Panc1 (cell line): ENCODE measurements at regions not wholly inside any gene's neighbourhood (a gene's known extent, or its start where the extent isn't known, plus 50 kb on each side); places are given as distances from the start of the nearest gene placed in this dataset.

ENCODE experiments used
- ATAC-seq: fragments of 200-7000 bp; cut with Tn5 transposase; 2 replicates; pipeline ENCODE4 v1.9.1; 2020; ENCODE audit warnings: mild to moderate bottlenecking, moderate library complexity
- BruUV-seq: library from RNA; stranded (reverse); fragments of 400-500 nt; replicated peaks from 2 replicates; lab custom pipeline; 2021; lab: Mats Ljungman, UMichigan
- CTCF ChIA-PET: fragments of 300-600 bp; sonication (Branson Sonifier 250); formaldehyde crosslinking; loops from one replicate; lab custom pipeline; 2022; ENCODE audit warnings: antibody characterized with exemption; lab: Charles Lee
- POLR2A ChIA-PET: fragments of 300-600 bp; sonication (Branson Sonifier 250); formaldehyde crosslinking; loops from one replicate; lab custom pipeline; 2022; ENCODE audit warnings: antibody characterized with exemption; lab: Charles Lee
- DNase-seq: peaks from one replicate; pipeline ENCODE4 v3.0.0-alpha.2; 2010; ENCODE audit warnings: low read depth, low spot score
- H3K27ac ChIP-seq: 2 replicates; pipeline ENCODE4 v1.5.1; 2011; ENCODE audit warnings: mild to moderate bottlenecking, low read length, inconsistent platforms
- H3K27me3 ChIP-seq: fragments of 200-500 bp; sonication (Bioruptor generic); 2 replicates; pipeline ENCODE4 v1.6.0; 2014; ENCODE audit warnings: low read length, inconsistent platforms; ENCODE audit not compliant: control insufficient read depth, insufficient read depth
- H3K36me3 ChIP-seq: fragments of 200-500 bp; sonication (Bioruptor generic); 2 replicates; pipeline ENCODE4 v1.5.1; 2014; ENCODE audit warnings: inconsistent platforms, mild to moderate bottlenecking, low read length, moderate library complexity; ENCODE audit not compliant: control insufficient read depth, insufficient read depth
- H3K4me1 ChIP-seq: 2 replicates; pipeline ENCODE4 v1.5.1; 2011; ENCODE audit warnings: inconsistent platforms, mild to moderate bottlenecking, low read length, moderate library complexity; ENCODE audit not compliant: control insufficient read depth, insufficient read depth
- H3K4me3 ChIP-seq, 2 experiments: 2 replicates each; pipeline ENCODE4 v1.5.1; 2011 to 2012; ENCODE audit warnings: low read depth in 2 of 2, low read length in 2 of 2, mild to moderate bottlenecking in 2 of 2, inconsistent platforms in 1 of 2, moderate library complexity in 1 of 2
- H3K9me3 ChIP-seq: fragments of 200-500 bp; sonication (Bioruptor generic); 2 replicates; pipeline ENCODE4 v1.5.1; 2014; ENCODE audit warnings: low read depth, mild to moderate bottlenecking, inconsistent platforms, low read length, moderate library complexity; ENCODE audit not compliant: control insufficient read depth, insufficient read depth
- CTCF ChIP-seq: fragments of 450-650 bp; IDR thresholded peaks from 2 replicates; pipeline ENCODE4 v1.5.1; 2017; ENCODE audit warnings: mild to moderate bottlenecking
- POLR2AphosphoS5 ChIP-seq: IDR thresholded peaks from 2 replicates; pipeline ENCODE4 v1.6.1; 2012; ENCODE audit warnings: mild to moderate bottlenecking, low read depth, low read length, moderate library complexity
- SIN3A ChIP-seq: IDR thresholded peaks from 2 replicates; pipeline ENCODE4 v1.6.1; 2012; ENCODE audit warnings: low read depth, mild to moderate bottlenecking, low read length, moderate library complexity, borderline replicate concordance; ENCODE audit not compliant: insufficient read depth
- TCF7L2 ChIP-seq: IDR thresholded peaks from 2 replicates; pipeline ENCODE4 v1.6.1; 2011; ENCODE audit warnings: mild to moderate bottlenecking, low read depth, low read length, inconsistent platforms
- in situ Hi-C: cut with HindIII; loops from 2 replicates; pipeline ENCODE4 v1.10.0; 2016; ENCODE audit warnings: low sequenced_read_pairs, low pct_unique_long_range_greater_than_20kb
- intact Hi-C: fragments of 100-400 bp; cut with micrococcal nuclease; formaldehyde crosslinking; loops from one replicate; pipeline ENCODE4 v1.10.0; 2022; ENCODE audit not compliant: unreplicated experiment
- TF ChIP-seq, protein P1 (sequence below), 2 experiments: IDR thresholded peaks; 2 replicates each; pipeline ENCODE4 v1.6.1; 2011 to 2012; ENCODE audit warnings: low read depth in 2 of 2, control low read depth in 1 of 2, low read length in 1 of 2, mild to moderate bottlenecking in 1 of 2, moderate library complexity in 1 of 2; ENCODE audit not compliant: insufficient read depth in 1 of 2

DNA sequence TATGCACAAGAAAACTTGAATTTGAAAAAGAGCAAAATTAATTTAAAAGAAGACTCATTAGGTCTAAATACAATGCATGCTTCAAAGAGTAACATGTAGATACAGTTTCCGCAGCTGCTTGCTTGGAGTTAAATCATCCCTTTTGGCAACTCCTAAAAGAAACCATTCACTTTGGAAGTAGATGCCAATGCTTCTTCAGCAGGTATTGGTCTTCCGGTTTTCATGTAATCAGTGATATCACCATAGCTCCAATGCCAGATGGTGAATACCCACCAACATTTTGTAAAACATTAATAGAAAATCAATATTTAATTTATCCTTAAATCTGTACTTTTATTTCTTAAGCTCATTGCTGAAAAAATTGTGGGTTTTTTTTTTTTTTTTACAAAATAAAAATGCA lies 381.1 kb upstream of the PHF14 start:
- intact Hi-C loops (no loop called here), in situ Hi-C loops (no loop called here)
- H3K9me3 ChIP-seq, result 0 out of 2 replicates have a peak, but pooled peaks cover 3% of the 10 kb centered on the region
- H3K36me3 ChIP-seq, result no peaks in the 10 kb centered on the region
- no peak overlapping the region for H3K4me3 ChIP-seq
- H3K4me1 ChIP-seq, result no peaks in the 10 kb centered on the region
- ATAC-seq, result no peak
- no peak overlapping the region for H3K27ac ChIP-seq
- CTCF ChIA-PET, result no interaction called here
- TF ChIP-seq POLR2AphosphoS5 (no peak), TCF7L2 (no peak), SIN3A (no peak), CTCF (no peak)
- TF ChIP-seq, protein P1, sequence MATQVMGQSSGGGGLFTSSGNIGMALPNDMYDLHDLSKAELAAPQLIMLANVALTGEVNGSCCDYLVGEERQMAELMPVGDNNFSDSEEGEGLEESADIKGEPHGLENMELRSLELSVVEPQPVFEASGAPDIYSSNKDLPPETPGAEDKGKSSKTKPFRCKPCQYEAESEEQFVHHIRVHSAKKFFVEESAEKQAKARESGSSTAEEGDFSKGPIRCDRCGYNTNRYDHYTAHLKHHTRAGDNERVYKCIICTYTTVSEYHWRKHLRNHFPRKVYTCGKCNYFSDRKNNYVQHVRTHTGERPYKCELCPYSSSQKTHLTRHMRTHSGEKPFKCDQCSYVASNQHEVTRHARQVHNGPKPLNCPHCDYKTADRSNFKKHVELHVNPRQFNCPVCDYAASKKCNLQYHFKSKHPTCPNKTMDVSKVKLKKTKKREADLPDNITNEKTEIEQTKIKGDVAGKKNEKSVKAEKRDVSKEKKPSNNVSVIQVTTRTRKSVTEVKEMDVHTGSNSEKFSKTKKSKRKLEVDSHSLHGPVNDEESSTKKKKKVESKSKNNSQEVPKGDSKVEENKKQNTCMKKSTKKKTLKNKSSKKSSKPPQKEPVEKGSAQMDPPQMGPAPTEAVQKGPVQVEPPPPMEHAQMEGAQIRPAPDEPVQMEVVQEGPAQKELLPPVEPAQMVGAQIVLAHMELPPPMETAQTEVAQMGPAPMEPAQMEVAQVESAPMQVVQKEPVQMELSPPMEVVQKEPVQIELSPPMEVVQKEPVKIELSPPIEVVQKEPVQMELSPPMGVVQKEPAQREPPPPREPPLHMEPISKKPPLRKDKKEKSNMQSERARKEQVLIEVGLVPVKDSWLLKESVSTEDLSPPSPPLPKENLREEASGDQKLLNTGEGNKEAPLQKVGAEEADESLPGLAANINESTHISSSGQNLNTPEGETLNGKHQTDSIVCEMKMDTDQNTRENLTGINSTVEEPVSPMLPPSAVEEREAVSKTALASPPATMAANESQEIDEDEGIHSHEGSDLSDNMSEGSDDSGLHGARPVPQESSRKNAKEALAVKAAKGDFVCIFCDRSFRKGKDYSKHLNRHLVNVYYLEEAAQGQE (IDR thresholded peaks at IDR 0.05; ENCODE audit: insufficient read depth in 1 of 2, low read depth in 2 of 2, low read length in 1 of 2), result no peak
- POLR2A ChIA-PET, result no interaction called here
- no TSS peak for BruUV-seq
- no peaks in the 10 kb centered on the region for H3K27me3 ChIP-seq
- no peak for DNase-seq

DNA sequence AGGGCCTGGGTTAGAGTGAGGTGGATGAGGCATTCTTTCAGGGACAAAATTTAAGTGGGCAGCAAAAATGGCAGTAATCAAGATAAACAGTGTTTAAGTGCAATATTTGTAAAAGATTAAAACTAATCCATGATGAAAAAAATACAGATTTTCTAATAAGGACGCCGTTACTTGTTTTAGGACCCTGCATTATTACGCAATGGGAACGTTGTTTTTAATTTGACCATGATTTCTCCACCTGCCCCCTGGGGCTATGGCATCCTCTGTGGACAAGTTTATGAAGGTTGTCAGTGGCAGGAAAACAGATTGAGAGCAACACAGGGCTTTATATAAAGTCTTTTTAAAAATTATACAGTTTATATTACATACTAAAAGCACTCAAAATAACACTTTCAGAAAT lies 380.6 kb upstream of the PHF14 start:
- in situ Hi-C loops (no loop called here), intact Hi-C loops (no loop called here)
- no peak for ATAC-seq
- ChIA-PET CTCF (no interaction called here), POLR2A (no interaction called here)
- Histone ChIP-seq H3K27me3 (no peaks in the 10 kb centered on the region), H3K27ac (no peak overlapping the region), H3K4me1 (no peaks in the 10 kb centered on the region), H3K4me3 (no peak overlapping the region), H3K36me3 (no peaks in the 10 kb centered on the region), H3K9me3 (0 out of 2 replicates have a peak, but pooled peaks cover 3% of the 10 kb centered on the region)
- BruUV-seq, result no TSS peak
- DNase-seq, result no peak
- TF ChIP-seq, protein P1 (IDR thresholded peaks at IDR 0.05; ENCODE audit: insufficient read depth in 1 of 2, low read depth in 2 of 2, low read length in 1 of 2), result no peak
- TF ChIP-seq SIN3A, result no peak
- no peak for TF ChIP-seq POLR2AphosphoS5
- no peak for TF ChIP-seq CTCF
- no peak for TF ChIP-seq TCF7L2
